ENCODE measurements at regions not wholly inside any gene's neighbourhood (a gene's known extent, or its start where the extent isn't known, plus 50 kb on each side); places are given as distances from the start of the nearest gene placed in this dataset.

GRCh38 chr4:159483782-159484741 is 381.2 kb downstream of the RAPGEF2 start:
- CTCF ChIA-PET: interaction anchor here (1.0 kb wide), 1 partner anchor 21 kb away, joined by 3 read pairs; no protein-coding TSS in a partner anchor
- TF ChIP-seq, protein P1, sequence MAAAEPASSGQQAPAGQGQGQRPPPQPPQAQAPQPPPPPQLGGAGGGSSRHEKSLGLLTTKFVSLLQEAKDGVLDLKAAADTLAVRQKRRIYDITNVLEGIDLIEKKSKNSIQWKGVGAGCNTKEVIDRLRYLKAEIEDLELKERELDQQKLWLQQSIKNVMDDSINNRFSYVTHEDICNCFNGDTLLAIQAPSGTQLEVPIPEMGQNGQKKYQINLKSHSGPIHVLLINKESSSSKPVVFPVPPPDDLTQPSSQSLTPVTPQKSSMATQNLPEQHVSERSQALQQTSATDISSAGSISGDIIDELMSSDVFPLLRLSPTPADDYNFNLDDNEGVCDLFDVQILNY (CRISPR knock-in tag; IDR thresholded peaks at IDR 0.05): no peak
- TF ChIP-seq NR1H2 (CRISPR knock-in tag; IDR thresholded peaks at IDR 0.05): no peak
- TF ChIP-seq GABPB1 (CRISPR knock-in tag; IDR thresholded peaks at IDR 0.05): no peak
- TF ChIP-seq USF1 (CRISPR knock-in tag; IDR thresholded peaks at IDR 0.05): no peak
- TF ChIP-seq ZNF219 (CRISPR knock-in tag; IDR thresholded peaks at IDR 0.05; ENCODE audit: borderline replicate concordance): no peak
- TF ChIP-seq ERG (CRISPR knock-in tag; IDR thresholded peaks at IDR 0.05): no peak
- no peak for TF ChIP-seq E2F4 (CRISPR knock-in tag; IDR thresholded peaks at IDR 0.05; ENCODE audit: borderline replicate concordance, low read depth)
- TF ChIP-seq, protein P2, sequence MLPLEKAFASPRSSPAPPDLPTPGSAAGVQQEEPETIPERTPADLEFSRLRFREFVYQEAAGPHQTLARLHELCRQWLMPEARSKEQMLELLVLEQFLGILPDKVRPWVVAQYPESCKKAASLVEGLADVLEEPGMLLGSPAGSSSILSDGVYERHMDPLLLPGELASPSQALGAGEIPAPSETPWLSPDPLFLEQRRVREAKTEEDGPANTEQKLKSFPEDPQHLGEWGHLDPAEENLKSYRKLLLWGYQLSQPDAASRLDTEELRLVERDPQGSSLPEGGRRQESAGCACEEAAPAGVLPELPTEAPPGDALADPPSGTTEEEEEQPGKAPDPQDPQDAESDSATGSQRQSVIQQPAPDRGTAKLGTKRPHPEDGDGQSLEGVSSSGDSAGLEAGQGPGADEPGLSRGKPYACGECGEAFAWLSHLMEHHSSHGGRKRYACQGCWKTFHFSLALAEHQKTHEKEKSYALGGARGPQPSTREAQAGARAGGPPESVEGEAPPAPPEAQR (CRISPR knock-in tag; IDR thresholded peaks at IDR 0.05): no peak
- no peak for TF ChIP-seq NR2C2 (CRISPR knock-in tag; IDR thresholded peaks at IDR 0.05)
- TF ChIP-seq, protein P3, sequence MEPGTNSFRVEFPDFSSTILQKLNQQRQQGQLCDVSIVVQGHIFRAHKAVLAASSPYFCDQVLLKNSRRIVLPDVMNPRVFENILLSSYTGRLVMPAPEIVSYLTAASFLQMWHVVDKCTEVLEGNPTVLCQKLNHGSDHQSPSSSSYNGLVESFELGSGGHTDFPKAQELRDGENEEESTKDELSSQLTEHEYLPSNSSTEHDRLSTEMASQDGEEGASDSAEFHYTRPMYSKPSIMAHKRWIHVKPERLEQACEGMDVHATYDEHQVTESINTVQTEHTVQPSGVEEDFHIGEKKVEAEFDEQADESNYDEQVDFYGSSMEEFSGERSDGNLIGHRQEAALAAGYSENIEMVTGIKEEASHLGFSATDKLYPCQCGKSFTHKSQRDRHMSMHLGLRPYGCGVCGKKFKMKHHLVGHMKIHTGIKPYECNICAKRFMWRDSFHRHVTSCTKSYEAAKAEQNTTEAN (CRISPR knock-in tag; IDR thresholded peaks at IDR 0.05): no peak
- TF ChIP-seq ZNF263 (CRISPR knock-in tag; IDR thresholded peaks at IDR 0.05; ENCODE audit: low read depth): no peak
- TF ChIP-seq, protein P4, sequence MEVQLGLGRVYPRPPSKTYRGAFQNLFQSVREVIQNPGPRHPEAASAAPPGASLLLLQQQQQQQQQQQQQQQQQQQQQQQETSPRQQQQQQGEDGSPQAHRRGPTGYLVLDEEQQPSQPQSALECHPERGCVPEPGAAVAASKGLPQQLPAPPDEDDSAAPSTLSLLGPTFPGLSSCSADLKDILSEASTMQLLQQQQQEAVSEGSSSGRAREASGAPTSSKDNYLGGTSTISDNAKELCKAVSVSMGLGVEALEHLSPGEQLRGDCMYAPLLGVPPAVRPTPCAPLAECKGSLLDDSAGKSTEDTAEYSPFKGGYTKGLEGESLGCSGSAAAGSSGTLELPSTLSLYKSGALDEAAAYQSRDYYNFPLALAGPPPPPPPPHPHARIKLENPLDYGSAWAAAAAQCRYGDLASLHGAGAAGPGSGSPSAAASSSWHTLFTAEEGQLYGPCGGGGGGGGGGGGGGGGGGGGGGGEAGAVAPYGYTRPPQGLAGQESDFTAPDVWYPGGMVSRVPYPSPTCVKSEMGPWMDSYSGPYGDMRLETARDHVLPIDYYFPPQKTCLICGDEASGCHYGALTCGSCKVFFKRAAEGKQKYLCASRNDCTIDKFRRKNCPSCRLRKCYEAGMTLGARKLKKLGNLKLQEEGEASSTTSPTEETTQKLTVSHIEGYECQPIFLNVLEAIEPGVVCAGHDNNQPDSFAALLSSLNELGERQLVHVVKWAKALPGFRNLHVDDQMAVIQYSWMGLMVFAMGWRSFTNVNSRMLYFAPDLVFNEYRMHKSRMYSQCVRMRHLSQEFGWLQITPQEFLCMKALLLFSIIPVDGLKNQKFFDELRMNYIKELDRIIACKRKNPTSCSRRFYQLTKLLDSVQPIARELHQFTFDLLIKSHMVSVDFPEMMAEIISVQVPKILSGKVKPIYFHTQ (CRISPR knock-in tag; IDR thresholded peaks at IDR 0.05): no peak
- TF ChIP-seq ZNF512 (CRISPR knock-in tag; IDR thresholded peaks at IDR 0.05; ENCODE audit: borderline replicate concordance): no peak
- TF ChIP-seq ZNF671 (CRISPR knock-in tag; IDR thresholded peaks at IDR 0.05): no peak
- Mint-ChIP-seq H3K36me3 (no peaks in the 10 kb centered on the region), H3K4me3 (no peak overlapping the region), H3K4me1 (peaks cover 28% of the 10 kb centered on the region), H3K27me3 (ENCODE audit: low read depth) (peaks cover 2% of the 10 kb centered on the region; the same call in 1 of the 2 replicates), H3K27ac (no peak overlapping the region), H3K9me3 (no peaks in the 10 kb centered on the region)
- POLR2A ChIA-PET: no interaction called here
- DNase-seq (ENCODE audit: low spot score) (no peak), ATAC-seq (no peak)

Measured in WTC11 (cell line).